Small intestine (tissue), 7 donors: ENCODE measurements at regions not wholly inside any gene's neighbourhood (a gene's known extent, or its start where the extent isn't known, plus 50 kb on each side); places are given as distances from the start of the nearest gene placed in this dataset.
"Not testable (repeated sequence)": the region's sequence is repeated elsewhere in the genome, so short reads cannot be mapped to it uniquely, and the experiment has no call there.

ENCODE experiments used
- DNase-seq, 2 donors: peaks; one replicate each; pipeline versions ENCODE4 v3.0.0 to v3.0.0-alpha.2; 2013
- FAIRE-seq: peaks from 2 replicates; lab custom pipeline; 2012; peaks lifted over from hg19 to GRCh38; lab: Jason Lieb, UNC
- H3K27ac ChIP-seq, 3 donors: one replicate each; pipeline ENCODE4 v1.5.1; 2013; ENCODE audit warnings: low read length in 2 of 3, mild to moderate bottlenecking in 2 of 3, control low read depth in 1 of 3, inconsistent platforms in 1 of 3, low read depth in 1 of 3, moderate library complexity in 1 of 3
- H3K27me3 ChIP-seq, 3 donors: one replicate each; pipeline ENCODE4 v1.6.1; 2013; ENCODE audit warnings: low read length in 3 of 3, inconsistent platforms in 1 of 3; ENCODE audit not compliant: control insufficient read depth in 3 of 3, insufficient read depth in 3 of 3
- H3K36me3 ChIP-seq, 3 donors: one replicate each; pipeline ENCODE4 v1.6.1; 2013; ENCODE audit warnings: low read length in 3 of 3, inconsistent platforms in 1 of 3, low read depth in 1 of 3, mild to moderate bottlenecking in 1 of 3, moderate library complexity in 1 of 3; ENCODE audit not compliant: control insufficient read depth in 3 of 3, insufficient read depth in 2 of 3
- H3K4me1 ChIP-seq, 3 donors: one replicate each; pipeline ENCODE4 v1.6.1; 2013; ENCODE audit warnings: low read length in 2 of 3, inconsistent platforms in 1 of 3, low read depth in 1 of 3, mild to moderate bottlenecking in 1 of 3, moderate library complexity in 1 of 3; ENCODE audit not compliant: control insufficient read depth in 3 of 3, insufficient read depth in 2 of 3
- H3K4me3 ChIP-seq, 3 donors: one replicate each; pipeline ENCODE4 v1.5.1; 2013; ENCODE audit warnings: low read length in 3 of 3, control low read depth in 1 of 3, inconsistent platforms in 1 of 3, low read depth in 1 of 3, mild to moderate bottlenecking in 1 of 3, moderate library complexity in 1 of 3
- H3K9me3 ChIP-seq, 2 donors: one replicate each; pipeline ENCODE4 v1.6.1; 2013; ENCODE audit warnings: low read depth in 1 of 2, low read length in 1 of 2; ENCODE audit not compliant: control insufficient read depth in 2 of 2, insufficient read depth in 1 of 2
- WGBS, 3 donors: extraction: QIAGEN DNeasy Blood & Tissue Kit; methylation state at CpG; one replicate each; pipeline ENCODE4 v1.1.7; 2013; 5-methylcytosine and 5-hydroxymethylcytosine counted together
- donor health status: healthy with polysubstance abuse.
- donor health status: control.
- donor health status: control.
- donor health status: Bipolar disorder and iron deficiency.
- donor health status: healthy.

- Histone ChIP-seq H3K27ac (peak overlapping the region in 1 of 3 donors; percentile 56), H3K9me3 (peaks cover 0 to 18% of the 10 kb centered on the region in 2 donors)
- H3K27me3 ChIP-seq, FAIRE-seq, H3K4me1 ChIP-seq, H3K36me3 ChIP-seq, H3K4me3 ChIP-seq: not testable (repeated sequence)
- 62 to 65% (median 63%) methylated on average over 11 of the region's 11 CpGs for WGBS, 3 donors
- peak in 1 of 2 donors; percentile 40 for DNase-seq
These were observed 136.5 kb upstream of the UXS1 start for GRCh38 chr2:106330384-106331261.

- DNase-seq (no peak), FAIRE-seq (no peak)
- Histone ChIP-seq H3K9me3 (peaks cover 0 to 4% of the 10 kb centered on the region in 2 donors), H3K27me3 (no peaks in the 10 kb centered on the region), H3K4me3 (no peak overlapping the region), H3K36me3 (no peaks in the 10 kb centered on the region), H3K4me1 (no peaks in the 10 kb centered on the region), H3K27ac (no peak overlapping the region)
- WGBS, 3 donors: 64 to 91% (median 87%) methylated on average over 10 of the region's 10 CpGs
These were observed 129.4 kb upstream of the UXS1 start for GRCh38 chr2:106323337-106324013.

- DNase-seq (no peak), FAIRE-seq (no peak)
- no peak overlapping the region for H3K4me3 ChIP-seq
- peaks cover 0 to 4% of the 10 kb centered on the region in 2 donors for H3K9me3 ChIP-seq
- no peaks in the 10 kb centered on the region for H3K27me3 ChIP-seq
- H3K4me1 ChIP-seq: no peaks in the 10 kb centered on the region
- WGBS, 3 donors: 57 to 85% (median 81%) methylated on average over 5 of the region's 5 CpGs
- H3K27ac ChIP-seq: no peak overlapping the region
- H3K36me3 ChIP-seq: no peaks in the 10 kb centered on the region
These were observed 128.2 kb upstream of the UXS1 start for GRCh38 chr2:106322281-106322680.

- not testable (repeated sequence) for DNase-seq, FAIRE-seq
- 91 to 100% (median 92%) methylated on average over 2 of the region's 2 CpGs for WGBS, 3 donors
These were observed 126.3 kb upstream of the UXS1 start for GRCh38 chr2:106320439-106320838.

GRCh38 chr2:106316915-106317314 is 122.8 kb upstream of the UXS1 start:
- Histone ChIP-seq H3K27me3 (no peaks in the 10 kb centered on the region), H3K36me3 (no peaks in the 10 kb centered on the region), H3K27ac (no peak overlapping the region), H3K9me3 (peaks cover 0 to 4% of the 10 kb centered on the region in 2 donors), H3K4me1 (no peaks in the 10 kb centered on the region), H3K4me3 (no peak overlapping the region)
- WGBS, 3 donors: 76 to 93% (median 87%) methylated on average over 2 of the region's 2 CpGs
- DNase-seq (no peak), FAIRE-seq (no peak)

More at GRCh38 chr2:106320439-106320838, 126.3 kb upstream of the UXS1 start:
- H3K27me3 ChIP-seq, H3K4me1 ChIP-seq, H3K36me3 ChIP-seq, H3K4me3 ChIP-seq, H3K9me3 ChIP-seq, H3K27ac ChIP-seq: not testable (repeated sequence)

- FAIRE-seq (no peak), DNase-seq (no peak)
These were observed 120.3 kb upstream of the UXS1 start for GRCh38 chr2:106314444-106314843.

GRCh38 chr2:106311041-106311370 is 116.9 kb upstream of the UXS1 start:
- no peaks in the 10 kb centered on the region for H3K9me3 ChIP-seq
- no peak overlapping the region for H3K4me3 ChIP-seq
- no peaks in the 10 kb centered on the region for H3K27me3 ChIP-seq
- DNase-seq (peak in 1 of 2 donors; percentile 60), FAIRE-seq (no peak)
- peaks cover 0 to 4% (median 0%) of the 10 kb centered on the region in 3 donors for H3K4me1 ChIP-seq
- WGBS, 3 donors: 84 to 90% (median 89%) methylated on average over 5 of the region's 5 CpGs
- no peak overlapping the region for H3K27ac ChIP-seq
- no peaks in the 10 kb centered on the region for H3K36me3 ChIP-seq

More at GRCh38 chr2:106314444-106314843, 120.3 kb upstream of the UXS1 start:
- Histone ChIP-seq H3K27me3 (no peaks in the 10 kb centered on the region), H3K36me3 (no peaks in the 10 kb centered on the region), H3K4me1 (peaks cover 0 to 4% (median 0%) of the 10 kb centered on the region in 3 donors), H3K9me3 (no peaks in the 10 kb centered on the region), H3K27ac (no peak overlapping the region), H3K4me3 (no peak overlapping the region)
- 69 to 87% (median 78%) methylated on average over 3 of the region's 3 CpGs for WGBS, 3 donors

GRCh38 chr2:106307860-106308259 is 113.8 kb upstream of the UXS1 start:
- DNase-seq: no peak
- no peak overlapping the region for H3K27ac ChIP-seq
- no peaks in the 10 kb centered on the region for H3K36me3 ChIP-seq
- H3K9me3 ChIP-seq: peaks cover 0 to 5% of the 10 kb centered on the region in 2 donors
- H3K27me3 ChIP-seq: no peaks in the 10 kb centered on the region
- peaks cover 0 to 4% (median 2%) of the 10 kb centered on the region in 3 donors for H3K4me1 ChIP-seq
- FAIRE-seq: peak; percentile 23
- no peak overlapping the region for H3K4me3 ChIP-seq
- 65 to 80% (median 70%) methylated on average over 1 of the region's 1 CpG for WGBS, 3 donors
